Astrocyte of the cerebellum (primary cell): ENCODE measurements at regions not wholly inside any gene's neighbourhood (a gene's known extent, or its start where the extent isn't known, plus 50 kb on each side); places are given as distances from the start of the nearest gene placed in this dataset.

Experiments
- DNase-seq: peaks from one replicate; pipeline ENCODE4 v3.0.0-alpha.2; 2011; ENCODE audit warnings: low read depth
- H3K4me3 ChIP-seq: 2 replicates; pipeline ENCODE4 v1.5.1; 2011; ENCODE audit warnings: mild to moderate bottlenecking, low read depth, low read length, moderate library complexity
- in situ Hi-C: cut with HindIII; loops from 2 replicates; pipeline ENCODE4 v1.10.0; 2017; ENCODE audit warnings: low sequenced_read_pairs
- TF ChIP-seq, protein P1 (sequence below): IDR thresholded peaks from 2 replicates; pipeline ENCODE4 v1.5.1; 2012; ENCODE audit warnings: low read length, low read depth, moderate library complexity, mild to moderate bottlenecking; ENCODE audit errors: missing control alignments

DNA sequence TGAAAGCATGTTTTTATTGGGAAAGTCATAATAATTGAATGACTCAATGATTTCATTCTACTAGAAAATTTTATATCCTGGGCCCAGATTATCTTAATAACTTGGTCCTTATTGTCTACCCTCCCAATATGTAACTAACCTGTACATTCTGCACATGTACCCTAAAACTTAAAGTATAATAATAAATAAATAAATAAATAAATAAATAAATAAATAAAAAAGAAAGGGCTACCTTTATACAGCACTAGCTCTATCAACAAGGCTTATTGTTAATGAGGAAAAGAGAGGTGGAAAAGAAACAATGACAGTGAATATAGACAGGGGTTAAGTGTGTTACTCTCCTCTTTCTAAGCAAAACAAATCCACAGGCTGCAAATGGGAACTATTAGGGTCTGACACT is 83.6 kb downstream of the GRIN2B start:
- TF ChIP-seq, protein P1, sequence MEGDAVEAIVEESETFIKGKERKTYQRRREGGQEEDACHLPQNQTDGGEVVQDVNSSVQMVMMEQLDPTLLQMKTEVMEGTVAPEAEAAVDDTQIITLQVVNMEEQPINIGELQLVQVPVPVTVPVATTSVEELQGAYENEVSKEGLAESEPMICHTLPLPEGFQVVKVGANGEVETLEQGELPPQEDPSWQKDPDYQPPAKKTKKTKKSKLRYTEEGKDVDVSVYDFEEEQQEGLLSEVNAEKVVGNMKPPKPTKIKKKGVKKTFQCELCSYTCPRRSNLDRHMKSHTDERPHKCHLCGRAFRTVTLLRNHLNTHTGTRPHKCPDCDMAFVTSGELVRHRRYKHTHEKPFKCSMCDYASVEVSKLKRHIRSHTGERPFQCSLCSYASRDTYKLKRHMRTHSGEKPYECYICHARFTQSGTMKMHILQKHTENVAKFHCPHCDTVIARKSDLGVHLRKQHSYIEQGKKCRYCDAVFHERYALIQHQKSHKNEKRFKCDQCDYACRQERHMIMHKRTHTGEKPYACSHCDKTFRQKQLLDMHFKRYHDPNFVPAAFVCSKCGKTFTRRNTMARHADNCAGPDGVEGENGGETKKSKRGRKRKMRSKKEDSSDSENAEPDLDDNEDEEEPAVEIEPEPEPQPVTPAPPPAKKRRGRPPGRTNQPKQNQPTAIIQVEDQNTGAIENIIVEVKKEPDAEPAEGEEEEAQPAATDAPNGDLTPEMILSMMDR, result no peak
- H3K4me3 ChIP-seq, result no peak overlapping the region
- DNase-seq, result no peak
- in situ Hi-C loops, result no loop called here

DNA sequence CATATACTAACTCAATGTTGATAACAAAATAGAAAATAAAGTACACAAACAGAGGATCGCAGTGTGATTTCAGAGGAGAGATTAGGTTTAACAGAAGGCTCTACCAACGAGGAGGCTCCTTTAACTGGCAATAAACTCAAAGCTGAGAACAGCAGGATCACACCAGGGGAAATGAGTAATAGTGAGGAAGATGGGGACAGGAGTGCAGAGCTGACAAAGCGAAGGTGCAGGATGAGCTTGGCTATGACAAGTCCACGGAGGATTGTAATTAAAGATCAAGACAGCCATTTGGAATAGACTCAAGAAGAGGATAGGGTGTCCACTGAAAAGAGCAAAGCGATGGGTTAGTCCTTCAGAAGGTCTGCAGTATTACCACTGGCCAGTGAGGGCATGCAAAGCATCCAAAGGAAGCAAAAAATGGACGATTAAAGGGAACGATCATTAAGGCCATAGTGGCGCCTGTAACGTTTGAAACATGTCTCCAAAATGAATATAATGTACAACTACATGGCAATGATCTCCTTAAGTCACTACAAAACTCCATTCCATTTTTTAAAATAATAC is 85.3 kb downstream of the GRIN2B start:
- in situ Hi-C loops, result no loop called here
- no peak for DNase-seq
- H3K4me3 ChIP-seq, result no peak overlapping the region
- TF ChIP-seq, protein P1, result no peak

DNA sequence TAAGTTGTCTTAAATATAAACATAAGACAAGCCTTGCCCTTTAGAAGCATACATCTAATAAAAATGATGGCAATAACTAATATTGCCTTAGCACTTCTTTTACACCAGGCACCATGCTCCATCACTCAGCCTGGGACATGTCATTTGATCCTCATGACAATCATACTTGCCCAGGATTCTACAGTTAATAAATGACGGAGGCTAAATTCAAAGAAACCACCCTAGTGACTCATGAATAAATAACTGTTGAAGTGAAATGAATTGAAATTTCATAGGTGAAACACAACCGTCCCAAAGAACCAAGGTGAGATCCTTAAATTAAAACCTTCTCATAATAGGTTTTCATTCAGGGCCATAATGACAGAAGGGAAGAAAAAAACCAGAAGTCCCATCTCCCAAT is 89.5 kb downstream of the GRIN2B start:
- no peak for DNase-seq
- TF ChIP-seq, protein P1, result no peak
- in situ Hi-C loops, result no loop called here
- no peak overlapping the region for H3K4me3 ChIP-seq

DNA sequence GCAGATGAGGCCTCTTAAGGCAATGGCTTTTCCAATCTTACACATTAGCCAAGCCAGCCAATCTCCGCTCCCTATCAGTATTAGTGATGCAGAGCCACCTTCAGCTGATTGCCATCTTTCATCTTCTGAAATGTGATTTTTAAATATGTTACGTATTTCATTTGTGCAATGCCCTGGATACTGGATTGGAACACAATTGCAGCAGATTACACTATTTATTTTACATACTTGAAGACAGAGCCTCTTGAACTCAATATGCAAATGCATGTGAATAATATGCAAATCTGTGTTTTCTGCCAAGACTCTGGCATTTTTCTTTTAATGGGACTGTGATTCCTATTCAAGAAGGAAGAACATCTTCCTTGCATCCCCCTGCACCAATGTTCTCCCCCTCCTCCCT is 90.5 kb downstream of the GRIN2B start:
- TF ChIP-seq, protein P1, result no peak
- no peak overlapping the region for H3K4me3 ChIP-seq
- in situ Hi-C loops, result no loop called here
- DNase-seq, result no peak

DNA sequence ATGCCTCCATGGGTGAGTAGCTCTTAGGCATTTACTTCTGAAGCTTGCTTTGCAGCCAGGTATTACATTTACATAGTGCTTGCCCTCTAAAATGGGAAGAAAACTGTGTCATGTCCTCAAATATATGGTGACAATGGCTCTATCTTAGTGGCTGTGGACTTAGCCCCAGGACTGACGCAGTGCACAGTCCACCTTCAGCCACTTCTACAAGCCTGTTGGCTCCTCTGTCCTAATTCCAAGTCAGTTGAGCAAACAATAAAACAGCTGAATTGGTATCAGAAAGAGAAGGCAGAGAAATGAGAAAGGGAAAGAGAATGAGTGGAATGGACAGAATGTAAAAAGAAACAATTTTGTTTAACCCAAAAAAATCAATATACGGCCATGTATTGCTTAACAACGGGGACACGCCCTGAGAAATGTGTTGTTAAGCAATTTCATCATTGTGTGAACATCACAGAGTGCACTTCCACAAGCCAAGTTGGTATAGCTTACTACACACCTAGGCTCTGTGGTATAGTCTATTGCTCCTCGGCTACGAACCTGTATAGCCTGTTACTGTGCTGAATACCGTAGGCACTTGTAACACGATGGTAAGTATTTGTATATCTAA is 93.5 kb downstream of the GRIN2B start:
- H3K4me3 ChIP-seq, result no peak overlapping the region
- in situ Hi-C loops, result no loop called here
- TF ChIP-seq, protein P1, result no peak
- DNase-seq, result no peak

DNA sequence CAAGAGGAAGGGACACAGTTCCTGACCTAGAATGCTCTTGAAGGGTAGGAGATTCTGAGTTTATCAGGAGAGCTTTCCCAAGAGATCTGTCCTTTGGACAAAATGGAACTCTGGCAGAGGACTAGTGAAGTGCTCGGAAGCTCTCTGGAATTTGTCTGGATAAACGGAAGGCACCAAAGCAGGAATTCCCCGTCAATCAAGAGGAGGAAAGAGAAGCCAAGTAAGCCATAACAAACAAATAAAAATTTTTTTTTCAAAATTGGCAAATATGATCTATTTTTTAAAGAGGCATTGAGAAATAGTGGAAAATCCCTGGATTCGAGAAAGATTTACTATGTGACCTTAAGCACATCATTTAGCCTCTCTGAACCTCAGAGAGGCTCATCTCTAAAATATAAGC is 99.2 kb downstream of the GRIN2B start:
- in situ Hi-C loops, result no loop called here
- no peak for DNase-seq
- TF ChIP-seq, protein P1, result no peak
- no peak overlapping the region for H3K4me3 ChIP-seq
